IMR-90 (cell line): ENCODE measurements at regions not wholly inside any gene's neighbourhood (a gene's known extent, or its start where the extent isn't known, plus 50 kb on each side); places are given as distances from the start of the nearest gene placed in this dataset.

Experiments used
- ATAC-seq: fragments of 200-7000 bp; cut with Tn5 transposase; 2 replicates; pipeline ENCODE4 v1.9.1; 2020; ENCODE audit warnings: low read depth, mild to moderate bottlenecking, moderate library complexity
- BruUV-seq: library from RNA; stranded (reverse); fragments of 400-500 nt; replicated peaks from 2 replicates; lab custom pipeline; 2021; lab: Mats Ljungman, UMichigan
- CTCF ChIA-PET: fragments of 300-600 bp; formaldehyde crosslinking; extraction: SDS; loops from one replicate; lab custom pipeline; 2021; ENCODE audit warnings: antibody characterized with exemption; lab: Yijun Ruan, JAX
- POLR2A ChIA-PET: fragments of 300-600 bp; sonication (Branson Sonifier 250); formaldehyde crosslinking; loops from one replicate; lab custom pipeline; 2022; ENCODE audit warnings: antibody characterized with exemption; ENCODE audit not compliant: unreplicated experiment; lab: Charles Lee
- DNase-seq: peaks from one replicate; pipeline ENCODE4 v3.0.0; 2013
- H2AFZ ChIP-seq: replicated peaks from 2 replicates; pipeline ENCODE3; 2013; ENCODE audit warnings: low read length, mild to moderate bottlenecking; ENCODE audit not compliant: poor library complexity
- H2AK5ac ChIP-seq: 2 replicates; pipeline ENCODE4 v1.6.1; 2013; ENCODE audit warnings: low read depth, low read length, inconsistent platforms
- H2AK9ac ChIP-seq: replicated peaks from 2 replicates; pipeline ENCODE3; 2013; ENCODE audit warnings: mild to moderate bottlenecking, low read depth, low read length, moderate library complexity; ENCODE audit not compliant: poor library complexity
- H2BK120ac ChIP-seq: 2 replicates; pipeline ENCODE4 v1.6.1; 2013; ENCODE audit warnings: low read depth, low read length, inconsistent platforms
- H2BK15ac ChIP-seq: 3 replicates; pipeline ENCODE4 v1.6.1; 2013; ENCODE audit warnings: low read depth, low read length, inconsistent platforms
- H2BK20ac ChIP-seq: 2 replicates; pipeline ENCODE4 v1.6.1; 2013; ENCODE audit warnings: low read depth, mild to moderate bottlenecking, inconsistent platforms, low read length, moderate library complexity
- H2BK5ac ChIP-seq: 2 replicates; pipeline ENCODE4 v1.6.1; 2013; ENCODE audit warnings: mild to moderate bottlenecking, low read depth, low read length, inconsistent platforms; ENCODE audit not compliant: poor library complexity, severe bottlenecking
- H3K14ac ChIP-seq: replicated peaks from 2 replicates; pipeline ENCODE4 v1.6.1; 2013; ENCODE audit warnings: low read depth, low read length, inconsistent platforms
- H3K18ac ChIP-seq: 2 replicates; pipeline ENCODE4 v1.6.1; 2013; ENCODE audit warnings: low read depth, low read length, control low read depth
- H3K23ac ChIP-seq: 2 replicates; pipeline ENCODE4 v1.6.1; 2013; ENCODE audit warnings: low read depth, low read length, inconsistent platforms
- H3K27ac ChIP-seq: 2 replicates; pipeline ENCODE4 v1.5.1; 2013; ENCODE audit warnings: mild to moderate bottlenecking, control low read depth, low read length; ENCODE audit not compliant: insufficient read depth
- H3K27me3 ChIP-seq: 2 replicates; pipeline ENCODE4 v1.6.1; 2013; ENCODE audit warnings: low read length; ENCODE audit not compliant: control insufficient read depth, insufficient read depth
- H3K36me3 ChIP-seq: 2 replicates; pipeline ENCODE4 v1.6.1; 2013; ENCODE audit warnings: low read length, mixed read lengths; ENCODE audit not compliant: control insufficient read depth, insufficient read depth
- H3K4ac ChIP-seq: 2 replicates; pipeline ENCODE4 v1.6.1; 2013; ENCODE audit warnings: low read depth, low read length, inconsistent platforms
- H3K4me1 ChIP-seq: 2 replicates; pipeline ENCODE4 v1.6.1; 2013; ENCODE audit warnings: low read length, mixed read lengths; ENCODE audit not compliant: control insufficient read depth, insufficient read depth
- H3K4me2 ChIP-seq: 2 replicates; pipeline ENCODE4 v1.6.1; 2013; ENCODE audit warnings: low read depth, mild to moderate bottlenecking, control low read depth, low read length, moderate library complexity
- H3K4me3 ChIP-seq: 2 replicates; pipeline ENCODE4 v1.5.1; 2013; ENCODE audit warnings: low read depth, mild to moderate bottlenecking, control low read depth, low read length, moderate library complexity; ENCODE audit not compliant: insufficient read depth
- H3K56ac ChIP-seq: 2 replicates; pipeline ENCODE4 v1.6.1; 2013; ENCODE audit warnings: low read length, inconsistent platforms; ENCODE audit not compliant: insufficient read depth; ENCODE audit errors: extremely low read depth
- H3K79me1 ChIP-seq, 2 experiments: 2 replicates each; pipeline ENCODE4 v1.6.1; 2013; ENCODE audit warnings: low read length in 2 of 2, inconsistent platforms in 1 of 2, low read depth in 1 of 2
- H3K9ac ChIP-seq: 2 replicates; pipeline ENCODE4 v1.6.1; 2013; ENCODE audit warnings: low read depth, low read length, control low read depth
- H3K9me1 ChIP-seq: 2 replicates; pipeline ENCODE4 v1.6.1; 2013; ENCODE audit warnings: low read length, inconsistent platforms; ENCODE audit not compliant: insufficient read depth
- H3K9me3 ChIP-seq: 2 replicates; pipeline ENCODE4 v1.6.1; 2013; ENCODE audit warnings: low read length; ENCODE audit not compliant: control insufficient read depth, insufficient read depth
- H4K20me1 ChIP-seq: 2 replicates; pipeline ENCODE4 v1.6.1; 2013; ENCODE audit warnings: low read length, inconsistent platforms; ENCODE audit not compliant: insufficient read depth
- H4K5ac ChIP-seq: 2 replicates; pipeline ENCODE4 v1.6.1; 2013; ENCODE audit warnings: mild to moderate bottlenecking, low read depth, low read length, control low read depth
- H4K8ac ChIP-seq, 2 experiments: 2 replicates each; pipeline ENCODE4 v1.6.1; 2013; ENCODE audit warnings: low read depth in 2 of 2, low read length in 2 of 2, control low read depth in 1 of 2, inconsistent platforms in 1 of 2
- H4K91ac ChIP-seq: 2 replicates; pipeline ENCODE4 v1.6.1; 2013; ENCODE audit warnings: low read depth, low read length, inconsistent platforms; ENCODE audit not compliant: insufficient read depth
- CEBPB ChIP-seq: IDR thresholded peaks from 2 replicates; pipeline ENCODE4 v1.6.1; 2012; ENCODE audit warnings: low read depth, low read length, improper control_type of control experiment
- FOS ChIP-seq: fragments of 150-350 bp; IDR thresholded peaks from 2 replicates; pipeline ENCODE4 v1.6.1; 2016; ENCODE audit warnings: low read depth, low read length
- RCOR1 ChIP-seq: IDR thresholded peaks from 2 replicates; pipeline ENCODE4 v1.6.1; 2012; ENCODE audit warnings: mild to moderate bottlenecking, low read length, improper control_type of control experiment; ENCODE audit not compliant: insufficient replicate concordance
- RFX5 ChIP-seq: IDR thresholded peaks from 2 replicates; pipeline ENCODE4 v1.8.0; 2012; ENCODE audit warnings: low read depth, mild to moderate bottlenecking, low read length, moderate library complexity
- SMC3 ChIP-seq: fragments of 150-350 bp; IDR thresholded peaks from 2 replicates; pipeline ENCODE4 v1.6.1; 2016; ENCODE audit warnings: low read depth, mild to moderate bottlenecking, antibody characterized with exemption, low read length, moderate library complexity
- dilution Hi-C: fragments of 300-500 bp; cut with HindIII; formaldehyde crosslinking; loops from one replicate; pipeline ENCODE4 v1.14.3; 2018; ENCODE audit warnings: low sequenced_read_pairs; ENCODE audit not compliant: unreplicated experiment
- in situ Hi-C: fragments of 300-500 bp; cut with MboI; formaldehyde crosslinking; loops from 3 replicates; pipeline ENCODE4 v1.14.3; 2019; ENCODE audit warnings: low sequenced_read_pairs, inconsistent platforms, mixed read lengths
- intact Hi-C: fragments of 100-400 bp; cut with micrococcal nuclease; formaldehyde crosslinking; loops from 2 replicates; pipeline ENCODE4 v1.10.0; 2022
- TF ChIP-seq, protein P1 (sequence below): conservative IDR thresholded peaks from 2 replicates; pipeline ENCODE4 v1.5.1; 2012; ENCODE audit warnings: mild to moderate bottlenecking, low read depth, low read length, improper control_type of control experiment
- TF ChIP-seq, protein P2 (sequence below): fragments of 150-350 bp; IDR thresholded peaks from 2 replicates; pipeline ENCODE4 v1.6.1; 2016; ENCODE audit warnings: low read depth, mild to moderate bottlenecking, low read length, moderate library complexity, borderline replicate concordance
- TF ChIP-seq, protein P3 (sequence below): fragments of 150-350 bp; IDR thresholded peaks from 2 replicates; pipeline ENCODE4 v1.6.1; 2017; ENCODE audit warnings: mild to moderate bottlenecking, antibody characterized with exemption, low read length, low read depth

DNA sequence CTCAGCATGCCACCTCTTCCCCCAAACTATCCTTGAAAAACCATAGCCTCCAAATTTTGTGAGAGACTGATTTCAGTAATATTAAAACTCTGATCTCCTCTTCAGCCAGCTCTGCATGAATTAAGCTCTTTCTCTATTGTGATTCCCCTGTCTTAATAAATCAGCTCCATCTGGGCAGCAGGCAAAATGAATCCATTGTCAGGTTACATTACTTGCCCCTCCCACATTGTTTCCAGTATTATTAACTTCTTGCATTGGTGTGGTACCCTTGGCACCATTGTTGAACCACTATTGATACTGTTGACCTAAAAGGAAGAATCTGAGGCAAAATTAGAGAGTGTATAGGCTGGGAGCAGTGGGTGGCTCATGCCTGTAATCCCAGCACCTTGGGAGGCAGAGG, 512.2 kb upstream of the VRK2 start:
- CTCF ChIA-PET: no interaction called here

More for the DNA sequence above, 512.2 kb upstream of the VRK2 start:
- Histone ChIP-seq H3K9ac (no peak overlapping the region), H3K4me2 (no peak overlapping the region), H3K14ac (no peak overlapping the region), H3K23ac (no peak overlapping the region), H3K9me3 (no peaks in the 10 kb centered on the region), H2AFZ (no peak overlapping the region), H3K56ac (no peak overlapping the region), H3K18ac (no peak overlapping the region), H2BK120ac (no peak overlapping the region), H2AK5ac (no peak overlapping the region), H3K4ac (no peak overlapping the region), H4K8ac (no peak overlapping the region), H3K4me1 (no peaks in the 10 kb centered on the region), H3K9me1 (no peaks in the 10 kb centered on the region), H2AK9ac (no peak overlapping the region), H2BK20ac (no peak overlapping the region), H3K79me1 (no peaks in the 10 kb centered on the region), H3K36me3 (no peaks in the 10 kb centered on the region), H4K20me1 (no peaks in the 10 kb centered on the region), H4K5ac (no peak overlapping the region), H4K91ac (no peak overlapping the region), H2BK5ac (no peak overlapping the region), H3K4me3 (no peak overlapping the region), H3K27ac (no peak overlapping the region), H2BK15ac (no peak overlapping the region), H3K27me3 (no peaks in the 10 kb centered on the region)
- BruUV-seq: no TSS peak
- DNase-seq (no peak), ATAC-seq (no peak)
- intact Hi-C loops (no loop called here), dilution Hi-C loops (no loop called here), in situ Hi-C loops (no loop called here)
- POLR2A ChIA-PET: no interaction called here
- no peak for TF ChIP-seq SMC3
- TF ChIP-seq, protein P1, sequence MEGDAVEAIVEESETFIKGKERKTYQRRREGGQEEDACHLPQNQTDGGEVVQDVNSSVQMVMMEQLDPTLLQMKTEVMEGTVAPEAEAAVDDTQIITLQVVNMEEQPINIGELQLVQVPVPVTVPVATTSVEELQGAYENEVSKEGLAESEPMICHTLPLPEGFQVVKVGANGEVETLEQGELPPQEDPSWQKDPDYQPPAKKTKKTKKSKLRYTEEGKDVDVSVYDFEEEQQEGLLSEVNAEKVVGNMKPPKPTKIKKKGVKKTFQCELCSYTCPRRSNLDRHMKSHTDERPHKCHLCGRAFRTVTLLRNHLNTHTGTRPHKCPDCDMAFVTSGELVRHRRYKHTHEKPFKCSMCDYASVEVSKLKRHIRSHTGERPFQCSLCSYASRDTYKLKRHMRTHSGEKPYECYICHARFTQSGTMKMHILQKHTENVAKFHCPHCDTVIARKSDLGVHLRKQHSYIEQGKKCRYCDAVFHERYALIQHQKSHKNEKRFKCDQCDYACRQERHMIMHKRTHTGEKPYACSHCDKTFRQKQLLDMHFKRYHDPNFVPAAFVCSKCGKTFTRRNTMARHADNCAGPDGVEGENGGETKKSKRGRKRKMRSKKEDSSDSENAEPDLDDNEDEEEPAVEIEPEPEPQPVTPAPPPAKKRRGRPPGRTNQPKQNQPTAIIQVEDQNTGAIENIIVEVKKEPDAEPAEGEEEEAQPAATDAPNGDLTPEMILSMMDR: no peak
- no peak for TF ChIP-seq CEBPB
- TF ChIP-seq RFX5: no peak
- TF ChIP-seq, protein P2, sequence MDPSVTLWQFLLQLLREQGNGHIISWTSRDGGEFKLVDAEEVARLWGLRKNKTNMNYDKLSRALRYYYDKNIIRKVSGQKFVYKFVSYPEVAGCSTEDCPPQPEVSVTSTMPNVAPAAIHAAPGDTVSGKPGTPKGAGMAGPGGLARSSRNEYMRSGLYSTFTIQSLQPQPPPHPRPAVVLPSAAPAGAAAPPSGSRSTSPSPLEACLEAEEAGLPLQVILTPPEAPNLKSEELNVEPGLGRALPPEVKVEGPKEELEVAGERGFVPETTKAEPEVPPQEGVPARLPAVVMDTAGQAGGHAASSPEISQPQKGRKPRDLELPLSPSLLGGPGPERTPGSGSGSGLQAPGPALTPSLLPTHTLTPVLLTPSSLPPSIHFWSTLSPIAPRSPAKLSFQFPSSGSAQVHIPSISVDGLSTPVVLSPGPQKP: no peak
- TF ChIP-seq RCOR1: no peak
- TF ChIP-seq FOS: no peak
- TF ChIP-seq, protein P3, sequence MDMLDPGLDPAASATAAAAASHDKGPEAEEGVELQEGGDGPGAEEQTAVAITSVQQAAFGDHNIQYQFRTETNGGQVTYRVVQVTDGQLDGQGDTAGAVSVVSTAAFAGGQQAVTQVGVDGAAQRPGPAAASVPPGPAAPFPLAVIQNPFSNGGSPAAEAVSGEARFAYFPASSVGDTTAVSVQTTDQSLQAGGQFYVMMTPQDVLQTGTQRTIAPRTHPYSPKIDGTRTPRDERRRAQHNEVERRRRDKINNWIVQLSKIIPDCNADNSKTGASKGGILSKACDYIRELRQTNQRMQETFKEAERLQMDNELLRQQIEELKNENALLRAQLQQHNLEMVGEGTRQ: no peak
